HCT116 (cell line): ENCODE measurements at regions not wholly inside any gene's neighbourhood (a gene's known extent, or its start where the extent isn't known, plus 50 kb on each side); places are given as distances from the start of the nearest gene placed in this dataset.

Experiments used
- CTCF ChIP-seq, 3 experiments: fragments of 200-600 bp in 1 of 3; sonication (generic) in 1 of 3; IDR thresholded peaks in 2 of 3; conservative IDR thresholded peaks in 1 of 3; 2 replicates each; pipeline ENCODE4 v1.5.1; 2012 to 2017; ENCODE audit warnings: low read depth in 2 of 3, low read length in 2 of 3, antibody characterized with exemption in 1 of 3, borderline replicate concordance in 1 of 3, control low read depth in 1 of 3, mild to moderate bottlenecking in 1 of 3, mixed read lengths in 1 of 3, mixed run types in 1 of 3, moderate library complexity in 1 of 3; ENCODE audit not compliant: insufficient read depth in 1 of 3
- MAX ChIP-seq: IDR thresholded peaks from 2 replicates; pipeline ENCODE4 v1.6.1; 2012
- POLR2A ChIP-seq: IDR thresholded peaks from 2 replicates; pipeline ENCODE4 v1.7.0; 2011; ENCODE audit warnings: borderline replicate concordance; ENCODE audit not compliant: insufficient read depth, insufficient read length; ENCODE audit errors: extremely low read depth
- REST ChIP-seq: IDR thresholded peaks from 2 replicates; pipeline ENCODE4 v1.6.1; 2012; ENCODE audit warnings: low read depth
- SP1 ChIP-seq: IDR thresholded peaks from 2 replicates; pipeline ENCODE4 v1.6.1; 2012; ENCODE audit warnings: low read depth
- YY1 ChIP-seq: IDR thresholded peaks from 2 replicates; pipeline ENCODE4 v1.6.1; 2011; ENCODE audit warnings: low read length, low read depth, moderate library complexity, mild to moderate bottlenecking; ENCODE audit not compliant: insufficient replicate concordance; ENCODE audit errors: extremely low read depth

GRCh38 chr16:85338989-85339685 is 226.9 kb upstream of the CIBAR2 start:
- TF ChIP-seq CTCF (IDR thresholded peaks at IDR 0.05 in 2 of 3, conservative IDR thresholded peaks at IDR 0.05 in 1 of 3; ENCODE audit: borderline replicate concordance in 1 of 3, insufficient read depth in 1 of 3, low read depth in 2 of 3, low read length in 2 of 3), result no peak
- TF ChIP-seq REST, result no peak
- TF ChIP-seq SP1, result no peak
- no peak for TF ChIP-seq MAX
- TF ChIP-seq POLR2A, result no peak
- no peak for TF ChIP-seq YY1
